ENCODE measurements at regions not wholly inside any gene's neighbourhood (a gene's known extent, or its start where the extent isn't known, plus 50 kb on each side); places are given as distances from the start of the nearest gene placed in this dataset.

DNA sequence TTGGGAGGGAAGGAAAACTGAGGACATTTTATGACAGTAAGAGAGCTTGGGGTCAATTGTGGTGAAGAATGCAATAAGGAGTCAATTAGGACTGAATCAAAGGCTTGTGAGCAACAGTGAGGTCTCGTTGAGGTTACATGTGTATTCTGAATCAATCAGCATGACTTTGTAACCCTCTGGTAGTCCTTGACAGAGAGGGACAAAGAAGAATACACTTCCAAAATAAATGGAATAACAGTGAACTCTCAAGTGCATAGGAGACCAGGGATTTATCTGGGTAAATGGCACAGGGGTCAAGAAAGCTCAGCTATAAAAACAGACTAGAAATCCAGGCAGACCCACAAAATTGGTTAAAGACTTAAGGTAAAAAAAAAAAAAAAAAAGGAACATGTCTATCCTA lies 85.1 kb upstream of the NAV3 start:
- TF ChIP-seq, protein P1, sequence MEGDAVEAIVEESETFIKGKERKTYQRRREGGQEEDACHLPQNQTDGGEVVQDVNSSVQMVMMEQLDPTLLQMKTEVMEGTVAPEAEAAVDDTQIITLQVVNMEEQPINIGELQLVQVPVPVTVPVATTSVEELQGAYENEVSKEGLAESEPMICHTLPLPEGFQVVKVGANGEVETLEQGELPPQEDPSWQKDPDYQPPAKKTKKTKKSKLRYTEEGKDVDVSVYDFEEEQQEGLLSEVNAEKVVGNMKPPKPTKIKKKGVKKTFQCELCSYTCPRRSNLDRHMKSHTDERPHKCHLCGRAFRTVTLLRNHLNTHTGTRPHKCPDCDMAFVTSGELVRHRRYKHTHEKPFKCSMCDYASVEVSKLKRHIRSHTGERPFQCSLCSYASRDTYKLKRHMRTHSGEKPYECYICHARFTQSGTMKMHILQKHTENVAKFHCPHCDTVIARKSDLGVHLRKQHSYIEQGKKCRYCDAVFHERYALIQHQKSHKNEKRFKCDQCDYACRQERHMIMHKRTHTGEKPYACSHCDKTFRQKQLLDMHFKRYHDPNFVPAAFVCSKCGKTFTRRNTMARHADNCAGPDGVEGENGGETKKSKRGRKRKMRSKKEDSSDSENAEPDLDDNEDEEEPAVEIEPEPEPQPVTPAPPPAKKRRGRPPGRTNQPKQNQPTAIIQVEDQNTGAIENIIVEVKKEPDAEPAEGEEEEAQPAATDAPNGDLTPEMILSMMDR (IDR thresholded peaks at IDR 0.05; ENCODE audit: low read depth, low read length): no peak
- TF ChIP-seq POLR2A (IDR thresholded peaks at IDR 0.05; ENCODE audit: extremely low read depth, insufficient read length): no peak
- TF ChIP-seq, protein P2, sequence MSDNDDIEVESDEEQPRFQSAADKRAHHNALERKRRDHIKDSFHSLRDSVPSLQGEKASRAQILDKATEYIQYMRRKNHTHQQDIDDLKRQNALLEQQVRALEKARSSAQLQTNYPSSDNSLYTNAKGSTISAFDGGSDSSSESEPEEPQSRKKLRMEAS (IDR thresholded peaks at IDR 0.05; ENCODE audit: low read depth, low read length): no peak
- TF ChIP-seq MYC (IDR thresholded peaks at IDR 0.05; ENCODE audit: low read depth, low read length): no peak
